Endothelial cell of umbilical vein (primary cell): ENCODE measurements at regions not wholly inside any gene's neighbourhood (a gene's known extent, or its start where the extent isn't known, plus 50 kb on each side); places are given as distances from the start of the nearest gene placed in this dataset.

ENCODE experiments used
- BruUV-seq: library from RNA; stranded (reverse); fragments of 400-500 nt; replicated peaks from 2 replicates; lab custom pipeline; 2021; lab: Mats Ljungman, UMichigan
- CTCF ChIA-PET: fragments of 300-600, 350-600 bp; sonication (Branson Sonifier 250); formaldehyde crosslinking; loops from one replicate; lab custom pipeline; 2021; ENCODE audit warnings: antibody characterized with exemption, inconsistent platforms; lab: Charles Lee
- POLR2A ChIA-PET: fragments of 300-600, 350-600 bp; sonication (Branson Sonifier 250); formaldehyde crosslinking; loops from one replicate; lab custom pipeline; 2021; ENCODE audit warnings: antibody characterized with exemption, inconsistent platforms; lab: Charles Lee
- DNase-seq: peaks from one replicate; pipeline ENCODE4 v3.0.0-alpha.2; 2011; ENCODE audit warnings: low read depth, low spot score
- FAIRE-seq: peaks from 2 replicates; lab custom pipeline; 2011; peaks lifted over from hg19 to GRCh38; lab: Jason Lieb, UNC
- H2AFZ ChIP-seq: 2 replicates; pipeline ENCODE4 v1.6.0; 2012; ENCODE audit warnings: low read depth, low read length, control low read depth, inconsistent platforms
- H3K27ac ChIP-seq: 2 replicates; pipeline ENCODE4 v1.5.1; 2011; ENCODE audit warnings: low read depth, mild to moderate bottlenecking, control low read depth, low read length, moderate library complexity; ENCODE audit not compliant: insufficient read depth
- H3K27me3 ChIP-seq, 2 experiments: 2 replicates each; pipeline versions ENCODE4 v1.6.0 to v1.6.1; 2011; ENCODE audit warnings: low read length in 2 of 2, mixed read lengths in 1 of 2; ENCODE audit not compliant: control insufficient read depth in 2 of 2, insufficient read depth in 2 of 2
- H3K36me3 ChIP-seq, 2 experiments: 2 replicates in 1 of 2; 3 replicates in 1 of 2; pipeline ENCODE4 v1.5.1; 2011; ENCODE audit warnings: low read length in 2 of 2, mild to moderate bottlenecking in 1 of 2, moderate library complexity in 1 of 2; ENCODE audit not compliant: control insufficient read depth in 2 of 2, insufficient read depth in 2 of 2; ENCODE audit errors: extremely low read depth in 1 of 2
- H3K4me1 ChIP-seq: 3 replicates; pipeline ENCODE4 v1.5.1; 2011; ENCODE audit warnings: mild to moderate bottlenecking, low read length; ENCODE audit not compliant: control insufficient read depth, insufficient read depth; ENCODE audit errors: extremely low read depth
- H3K4me2 ChIP-seq: 2 replicates; pipeline ENCODE4 v1.6.1; 2011; ENCODE audit warnings: low read length, control low read depth, mixed read lengths; ENCODE audit not compliant: insufficient read depth
- H3K4me3 ChIP-seq, 3 experiments: fragments of 200-600 bp in 1 of 3; sonication (generic), shearing (Covaris generic) in 1 of 3; replicated peaks in 1 of 3; 2 replicates each; pipeline ENCODE4 v1.5.1; 2011 to 2016; ENCODE audit warnings: control low read depth in 3 of 3, low read length in 3 of 3, mild to moderate bottlenecking in 2 of 3, inconsistent platforms in 1 of 3, low read depth in 1 of 3, moderate library complexity in 1 of 3; ENCODE audit not compliant: insufficient read depth in 1 of 3
- H3K79me2 ChIP-seq: 2 replicates; pipeline ENCODE4 v1.6.0; 2012; ENCODE audit warnings: low read length, inconsistent platforms; ENCODE audit not compliant: control insufficient read depth, insufficient read depth
- H3K9ac ChIP-seq: replicated peaks from 2 replicates; pipeline ENCODE3; 2011; ENCODE audit warnings: low read length, control low read depth; ENCODE audit not compliant: insufficient read depth; ENCODE audit errors: extremely low read depth
- H3K9me1 ChIP-seq: replicated peaks from 3 replicates; pipeline ENCODE4 v1.6.0; 2011; ENCODE audit warnings: mild to moderate bottlenecking, low read length; ENCODE audit not compliant: control insufficient read depth, insufficient read depth; ENCODE audit errors: extremely low read depth
- H3K9me3 ChIP-seq: replicated peaks from 2 replicates; pipeline ENCODE4 v1.5.1; 2012; ENCODE audit warnings: low read length, inconsistent platforms; ENCODE audit not compliant: control insufficient read depth, insufficient read depth
- H4K20me1 ChIP-seq: replicated peaks from 2 replicates; pipeline ENCODE3; 2011; ENCODE audit warnings: mild to moderate bottlenecking, low read length; ENCODE audit not compliant: control insufficient read depth, insufficient read depth; ENCODE audit errors: extremely low read depth
- CTCF ChIP-seq, 2 donors: IDR thresholded peaks; 1 replicate in 1 of 2; 2 replicates in 1 of 2; pipeline ENCODE4 v1.5.1; 2011; ENCODE audit warnings: low read length in 2 of 2, mild to moderate bottlenecking in 2 of 2, moderate library complexity in 2 of 2, control low read depth in 1 of 2, inconsistent platforms in 1 of 2, low read depth in 1 of 2; ENCODE audit not compliant: insufficient read depth in 1 of 2; ENCODE audit errors: extremely low read depth in 1 of 2
- EZH2 ChIP-seq: IDR thresholded peaks from 2 replicates; pipeline ENCODE4 v1.6.1; 2012; ENCODE audit warnings: borderline replicate concordance, low read depth, mild to moderate bottlenecking, moderate library complexity, low read length, inconsistent platforms; ENCODE audit not compliant: severe bottlenecking
- FOS ChIP-seq: IDR thresholded peaks from 2 replicates; pipeline ENCODE4 v1.6.1; 2011; ENCODE audit warnings: mild to moderate bottlenecking, low read length, moderate library complexity, borderline replicate concordance; ENCODE audit not compliant: insufficient read depth
- GATA2 ChIP-seq: IDR thresholded peaks from 2 replicates; pipeline ENCODE4 v1.7.0; 2011; ENCODE audit warnings: low read depth, mild to moderate bottlenecking, moderate library complexity, mixed read lengths, low read length; ENCODE audit not compliant: insufficient read length, insufficient read depth
- JUN ChIP-seq: IDR thresholded peaks from 2 replicates; pipeline ENCODE4 v1.6.1; 2011; ENCODE audit warnings: borderline replicate concordance, low read depth; ENCODE audit not compliant: insufficient read length, insufficient read depth
- MYC ChIP-seq: IDR thresholded peaks from one replicate; pipeline ENCODE4 v1.6.1; 2011; ENCODE audit warnings: mild to moderate bottlenecking, low read depth, low read length
- POLR2A ChIP-seq: IDR thresholded peaks from 2 replicates; pipeline ENCODE4 v1.6.1; 2012; ENCODE audit warnings: low read depth, mild to moderate bottlenecking, control low read depth, low read length
- POLR2AphosphoS5 ChIP-seq: IDR thresholded peaks from 2 replicates; pipeline ENCODE4 v1.6.1; 2012; ENCODE audit warnings: low read depth, mild to moderate bottlenecking, control low read depth, low read length, moderate library complexity; ENCODE audit not compliant: insufficient read depth
- dilution Hi-C: fragments of 300-500 bp; cut with MboI; formaldehyde crosslinking; loops from one replicate; pipeline ENCODE4 v1.15.0; 2019; ENCODE audit warnings: low sequenced_read_pairs; ENCODE audit not compliant: extremely low pct_ligation_motif_present
- intact Hi-C: fragments of 100-400 bp; cut with micrococcal nuclease; formaldehyde crosslinking; loops from one replicate; pipeline ENCODE4 v1.10.0; 2022
- TF ChIP-seq, protein P1 (sequence below): IDR thresholded peaks from 2 replicates; pipeline ENCODE4 v1.6.1; 2011; ENCODE audit not compliant: insufficient read depth, insufficient read length

DNA sequence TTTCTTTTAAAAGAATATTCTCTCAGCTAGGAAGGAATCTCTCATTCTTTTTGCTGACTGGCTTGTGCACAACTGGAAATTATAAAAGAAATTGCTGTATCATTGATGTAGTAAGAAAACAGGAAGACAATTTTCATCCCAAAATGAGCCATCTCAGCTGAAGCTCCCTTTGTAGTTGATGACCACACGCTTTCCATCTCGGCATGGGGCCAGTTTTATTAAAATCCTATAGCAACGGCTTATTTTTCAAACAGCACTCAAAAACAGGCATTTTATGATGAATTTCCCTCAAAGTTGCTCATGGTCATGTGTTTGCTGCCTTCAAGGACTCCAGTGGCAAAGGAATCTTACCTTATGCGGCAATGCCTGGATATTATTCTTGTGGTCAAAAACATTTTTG, 62.4 kb upstream of the GLIS3 start:
- Histone ChIP-seq H3K4me1 (no peaks in the 10 kb centered on the region), H3K27me3 (peaks cover 5 to 14% of the 10 kb centered on the region in 2 experiments), H3K79me2 (no peaks in the 10 kb centered on the region), H2AFZ (no peak overlapping the region), H3K9ac (no peak overlapping the region), H3K9me1 (no peaks in the 10 kb centered on the region), H4K20me1 (no peaks in the 10 kb centered on the region), H3K27ac (no peak overlapping the region), H3K36me3 (no peaks in the 10 kb centered on the region), H3K4me3 (no peak overlapping the region), H3K9me3 (no peaks in the 10 kb centered on the region), H3K4me2 (no peak overlapping the region)
- intact Hi-C loops: no loop called here
- dilution Hi-C loops: no loop called here
- DNase-seq (no peak), FAIRE-seq (no peak)
- BruUV-seq: no TSS peak
- ChIA-PET POLR2A (no interaction called here), CTCF (interaction anchor here (3.0 kb wide), 1 partner anchor 47 kb away, joined by 15 read pairs; no protein-coding TSS in a partner anchor)
- TF ChIP-seq JUN (no peak), FOS (no peak), POLR2AphosphoS5 (no peak), MYC (no peak), CTCF (IDR thresholded peaks at IDR 0.05; ENCODE audit: extremely low read depth in 1 of 2, insufficient read depth in 1 of 2, low read depth in 1 of 2, low read length in 2 of 2) (no peak), GATA2 (no peak), EZH2 (no peak), POLR2A (no peak)
- TF ChIP-seq, protein P1, sequence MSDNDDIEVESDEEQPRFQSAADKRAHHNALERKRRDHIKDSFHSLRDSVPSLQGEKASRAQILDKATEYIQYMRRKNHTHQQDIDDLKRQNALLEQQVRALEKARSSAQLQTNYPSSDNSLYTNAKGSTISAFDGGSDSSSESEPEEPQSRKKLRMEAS: no peak
